SK-N-DZ (cell line): ENCODE measurements at regions not wholly inside any gene's neighbourhood (a gene's known extent, or its start where the extent isn't known, plus 50 kb on each side); places are given as distances from the start of the nearest gene placed in this dataset.
"Not testable (repeated sequence)": the region's sequence is repeated elsewhere in the genome, so short reads cannot be mapped to it uniquely, and the experiment has no call there.

ENCODE experiments used
- DNase-seq: peaks from one replicate; pipeline ENCODE4 v3.0.0-alpha.2; 2015; ENCODE audit warnings: low spot score

GRCh38 chr10:59037506-59037905 is 138.9 kb upstream of the PHYHIPL start:
- no peak for DNase-seq

- not testable (repeated sequence) for DNase-seq
These were observed 133.1 kb upstream of the PHYHIPL start for GRCh38 chr10:59043358-59043757.

GRCh38 chr10:59047180-59047579 is 129.3 kb upstream of the PHYHIPL start:
- DNase-seq, result no peak

- DNase-seq, result no peak
These were observed 128.4 kb upstream of the PHYHIPL start for GRCh38 chr10:59047957-59048618.

- DNase-seq, result not testable (repeated sequence)
These were observed 122.9 kb upstream of the PHYHIPL start for GRCh38 chr10:59053502-59053901.

- DNase-seq, result no peak
These were observed 121.4 kb upstream of the PHYHIPL start for GRCh38 chr10:59055045-59055444.

GRCh38 chr10:59057345-59057744 is 119.1 kb upstream of the PHYHIPL start:
- DNase-seq, result no peak

- DNase-seq, result no peak
These were observed 115.6 kb upstream of the PHYHIPL start for GRCh38 chr10:59060852-59061251.

GRCh38 chr10:59063491-59063890 is 113.0 kb upstream of the PHYHIPL start:
- DNase-seq, result no peak

GRCh38 chr10:59064080-59064692 is 112.3 kb upstream of the PHYHIPL start:
- no peak for DNase-seq

GRCh38 chr10:59064759-59065539 is 111.5 kb upstream of the PHYHIPL start:
- DNase-seq, result peak; percentile 12

- DNase-seq, result no peak
These were observed 107.8 kb upstream of the PHYHIPL start for GRCh38 chr10:59068581-59069191.

GRCh38 chr10:59072038-59072437 is 104.4 kb upstream of the PHYHIPL start:
- DNase-seq, result no peak

GRCh38 chr10:59073456-59074053 is 102.9 kb upstream of the PHYHIPL start:
- DNase-seq, result no peak

GRCh38 chr10:59075576-59075975 is 100.9 kb upstream of the PHYHIPL start:
- no peak for DNase-seq

- no peak for DNase-seq
These were observed 98.6 kb upstream of the PHYHIPL start for GRCh38 chr10:59077855-59078254.

GRCh38 chr10:59078978-59079377 is 97.5 kb upstream of the PHYHIPL start:
- no peak for DNase-seq

GRCh38 chr10:59079386-59080226 is 96.8 kb upstream of the PHYHIPL start:
- DNase-seq, result no peak

- no peak for DNase-seq
These were observed 94.2 kb upstream of the PHYHIPL start for GRCh38 chr10:59082249-59082648.

GRCh38 chr10:59085054-59085453 is 91.4 kb upstream of the PHYHIPL start:
- DNase-seq, result no peak
